NCI-H226 (cell line): ENCODE measurements at regions not wholly inside any gene's neighbourhood (a gene's known extent, or its start where the extent isn't known, plus 50 kb on each side); places are given as distances from the start of the nearest gene placed in this dataset.
"Not testable (repeated sequence)": the region's sequence is repeated elsewhere in the genome, so short reads cannot be mapped to it uniquely, and the experiment has no call there.

Experiments used
- DNase-seq: peaks from one replicate; pipeline ENCODE4 v3.0.0-alpha.2; 2015

DNA sequence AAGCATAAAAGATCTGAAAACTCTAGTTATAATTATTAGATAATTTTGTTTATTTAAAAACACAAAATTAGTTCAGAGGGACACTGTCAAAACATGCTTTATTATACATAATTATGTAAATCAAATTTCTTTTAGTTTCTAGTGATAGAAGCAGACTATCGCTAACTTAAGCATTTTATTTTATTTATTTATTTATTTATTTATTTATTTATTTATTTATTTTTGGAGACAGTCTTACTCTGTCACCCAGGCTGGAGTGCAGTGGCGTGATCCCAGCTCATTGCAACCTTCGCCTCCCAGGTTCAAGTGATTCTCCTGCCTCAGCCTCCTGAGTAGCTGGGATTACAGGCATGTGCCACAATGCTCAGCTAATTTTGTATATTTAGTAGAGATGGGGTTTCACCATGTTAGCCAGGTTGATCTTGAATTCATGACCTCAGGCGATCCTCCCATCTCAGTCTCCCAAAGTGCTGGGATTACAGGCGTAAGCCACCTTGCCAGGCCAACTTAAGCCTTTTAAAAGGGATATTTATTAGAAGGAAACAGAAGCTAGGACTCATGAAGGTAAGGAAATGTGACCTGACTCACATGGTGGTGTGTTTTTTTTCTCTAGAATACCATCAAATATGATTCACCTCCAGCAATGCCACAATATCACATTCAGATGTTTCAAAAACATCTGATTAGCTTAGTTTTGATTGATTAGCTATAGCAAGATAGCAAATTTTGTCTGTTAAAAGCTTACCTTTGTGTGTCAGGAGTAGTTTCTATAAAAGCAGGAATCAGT is 1357.4 kb upstream of the ADGRL4 start:
- DNase-seq: no peak

GRCh38 chr1:80359666-80360065 is 1353.1 kb upstream of the ADGRL4 start:
- DNase-seq: no peak

DNA sequence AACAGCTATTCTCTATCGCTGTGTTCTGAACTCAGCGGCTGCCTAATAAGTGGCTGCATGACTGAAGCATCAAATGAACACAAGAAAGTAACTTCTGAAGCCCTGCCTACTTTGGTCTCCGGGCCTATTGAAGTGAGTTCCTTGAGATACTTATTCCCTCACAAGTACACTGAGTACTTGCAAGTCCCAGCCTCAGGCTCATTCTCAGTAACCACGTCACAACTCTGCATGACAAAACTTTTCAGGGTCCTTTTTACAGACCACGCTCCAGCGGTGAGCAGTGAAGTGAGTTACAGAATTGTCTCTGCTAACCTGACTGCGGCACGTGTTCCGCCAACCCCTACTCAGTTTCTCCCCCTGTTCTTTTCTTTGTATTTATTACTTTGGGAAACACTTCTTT is 1342.7 kb upstream of the ADGRL4 start:
- no peak for DNase-seq

GRCh38 chr1:80341021-80341420 is 1334.5 kb upstream of the ADGRL4 start:
- DNase-seq: no peak

- DNase-seq: no peak
These were observed 1311.6 kb upstream of the ADGRL4 start for GRCh38 chr1:80318108-80318507.

DNA sequence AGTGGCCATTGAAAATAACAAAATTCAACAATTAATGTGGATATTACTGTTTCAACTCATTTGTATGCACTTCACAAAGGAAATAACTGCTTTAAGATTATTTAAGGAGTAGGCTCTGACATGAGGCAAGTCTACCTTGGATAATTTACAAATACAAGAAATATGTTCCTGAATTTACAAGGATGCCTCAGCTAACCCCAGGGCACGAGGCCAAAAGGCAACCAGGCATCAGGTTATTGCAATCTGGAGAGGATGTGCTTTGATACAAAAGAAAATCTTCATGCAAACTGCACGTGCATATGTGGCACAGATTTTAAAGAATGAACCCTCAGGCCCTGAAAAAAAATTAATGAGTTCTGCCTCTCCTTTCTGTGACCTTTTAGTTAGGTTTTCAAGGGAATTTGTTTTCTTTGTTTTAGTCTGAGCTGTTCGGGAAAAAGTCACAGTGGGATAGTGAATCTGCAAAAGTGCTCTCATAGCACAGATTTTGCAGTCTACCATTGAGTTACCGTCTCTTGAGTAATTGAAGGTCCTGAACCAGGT is 1304.2 kb upstream of the ADGRL4 start:
- no peak for DNase-seq

DNA sequence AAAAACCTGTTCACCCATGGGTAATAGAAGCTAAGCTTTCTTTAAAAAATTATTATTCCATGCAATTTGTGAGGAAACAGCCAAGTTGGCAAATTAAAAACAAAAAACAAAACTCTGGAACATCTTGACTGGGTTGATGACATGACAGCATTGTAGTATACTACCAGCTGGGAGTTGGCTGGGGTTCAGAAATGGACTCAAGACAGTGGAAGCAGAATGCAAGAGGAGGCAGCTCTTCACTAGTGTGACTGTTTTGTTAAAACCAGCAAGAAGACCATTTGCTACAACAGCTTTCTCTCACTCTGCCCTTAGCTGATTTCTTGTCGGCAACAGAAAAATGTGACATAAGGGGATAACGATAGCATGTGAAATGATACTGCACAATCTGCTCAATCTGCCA is 1298.9 kb upstream of the ADGRL4 start:
- no peak for DNase-seq

DNA sequence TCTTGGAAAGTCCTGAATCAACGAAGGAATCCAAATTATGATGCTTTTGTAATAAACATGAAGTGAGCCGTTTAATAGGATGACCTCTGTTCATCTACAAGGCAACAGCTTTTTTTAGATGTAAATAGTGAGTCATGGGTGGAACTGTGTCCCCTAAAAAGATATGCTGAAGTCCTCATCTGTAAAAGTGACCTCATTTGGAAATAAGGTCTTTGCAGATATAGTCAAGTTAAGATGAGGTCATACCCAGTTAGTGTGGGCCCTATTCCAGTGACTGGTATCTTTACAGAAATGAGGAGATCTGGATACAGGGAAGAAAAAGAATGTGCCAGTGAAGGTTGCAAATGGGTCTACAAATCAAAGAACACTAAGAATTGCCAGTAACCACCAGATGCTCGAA is 1287.3 kb upstream of the ADGRL4 start:
- no peak for DNase-seq

DNA sequence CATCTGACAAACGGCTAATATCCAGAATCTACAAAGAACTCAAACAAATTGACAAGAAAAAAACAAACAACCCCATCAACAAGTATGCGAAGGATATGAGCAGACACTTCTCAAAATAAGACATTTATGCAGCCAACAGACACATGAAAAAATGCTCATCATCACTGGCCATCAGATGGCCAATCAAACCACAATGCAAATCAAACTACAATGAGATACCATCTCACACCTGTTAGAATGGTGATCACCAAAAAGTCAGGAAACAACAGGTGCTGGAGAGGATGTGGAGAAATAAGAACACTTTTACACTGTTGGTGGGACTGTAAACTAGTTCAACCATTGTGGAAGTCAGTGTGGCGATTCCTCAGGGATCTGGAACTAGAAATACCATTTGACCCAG is 1282.2 kb upstream of the ADGRL4 start:
- not testable (repeated sequence) for DNase-seq

DNA sequence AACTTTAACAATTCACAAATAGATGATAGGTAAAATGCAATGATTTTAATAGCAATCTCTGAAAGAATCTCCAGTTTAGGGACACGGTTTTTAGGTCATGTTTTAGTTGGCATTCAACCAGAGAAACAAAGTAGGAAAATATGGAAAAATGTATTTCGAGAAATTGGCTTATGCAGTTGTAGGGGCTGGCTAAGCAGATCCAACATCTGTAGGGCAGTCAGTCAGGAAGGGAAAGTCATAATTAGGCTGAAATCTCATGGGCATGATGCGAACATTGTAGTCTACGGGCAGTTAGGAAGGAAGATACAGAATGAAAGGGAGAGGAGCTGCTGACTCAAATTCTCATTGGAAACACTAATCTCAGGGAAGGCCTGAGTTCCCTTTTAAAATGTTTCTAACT is 1276.0 kb upstream of the ADGRL4 start:
- no peak for DNase-seq

DNA sequence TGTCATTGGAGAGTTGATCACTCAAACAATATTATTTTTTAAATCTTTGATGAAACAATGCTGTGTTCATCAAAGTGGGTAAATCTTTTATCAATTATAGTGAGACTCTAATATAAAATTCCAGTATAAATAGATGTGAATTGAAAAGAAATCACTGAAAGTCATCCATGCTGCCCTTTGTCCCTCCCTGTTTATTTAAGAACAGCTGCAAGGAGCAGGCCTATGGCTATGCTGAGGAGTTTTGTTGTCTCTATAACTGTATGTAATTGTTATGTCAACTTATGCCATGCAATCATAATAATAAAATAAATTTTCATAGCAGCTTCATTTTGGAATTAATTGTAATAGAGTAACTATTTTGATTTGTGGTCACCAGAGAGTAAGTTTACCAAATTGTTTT is 1272.4 kb upstream of the ADGRL4 start:
- DNase-seq: no peak

DNA sequence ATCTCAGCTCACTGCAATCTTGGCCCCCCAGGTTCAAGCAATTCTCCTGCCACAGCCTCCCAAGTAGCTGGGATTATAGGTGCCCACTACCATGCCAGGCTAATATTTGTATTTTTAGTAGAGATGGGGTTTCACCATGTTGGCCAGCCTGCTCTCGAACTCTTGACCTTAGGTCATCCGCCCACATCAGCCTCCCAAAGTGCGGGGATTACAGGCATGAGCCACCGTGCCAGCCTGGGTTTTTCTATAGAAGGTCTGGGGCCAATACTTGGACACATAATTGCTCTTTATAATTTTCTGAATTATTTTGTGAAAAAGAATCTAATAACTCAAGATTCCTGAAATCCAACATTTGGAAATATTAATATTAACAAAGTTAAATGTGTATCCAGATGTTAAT is 1267.7 kb upstream of the ADGRL4 start:
- no peak for DNase-seq

DNA sequence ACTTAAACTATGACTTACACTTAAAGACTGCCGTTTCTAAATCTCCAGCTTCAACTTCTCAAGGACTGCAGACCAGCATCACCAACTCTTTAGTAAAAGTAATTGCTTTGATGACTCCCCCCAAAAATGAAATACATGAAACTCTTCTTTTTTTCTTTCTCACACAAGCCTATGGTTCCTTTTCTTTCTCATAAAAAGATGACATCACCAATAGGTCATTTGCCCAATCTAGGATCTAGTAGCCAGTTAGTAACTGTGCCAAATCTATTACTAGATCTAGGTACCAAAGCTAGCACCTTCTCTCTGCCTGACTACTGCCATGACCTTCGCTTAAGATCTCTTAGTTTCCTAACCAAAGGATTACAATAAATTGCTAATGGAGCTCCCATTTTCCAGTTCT is 1266.0 kb upstream of the ADGRL4 start:
- DNase-seq: no peak

DNA sequence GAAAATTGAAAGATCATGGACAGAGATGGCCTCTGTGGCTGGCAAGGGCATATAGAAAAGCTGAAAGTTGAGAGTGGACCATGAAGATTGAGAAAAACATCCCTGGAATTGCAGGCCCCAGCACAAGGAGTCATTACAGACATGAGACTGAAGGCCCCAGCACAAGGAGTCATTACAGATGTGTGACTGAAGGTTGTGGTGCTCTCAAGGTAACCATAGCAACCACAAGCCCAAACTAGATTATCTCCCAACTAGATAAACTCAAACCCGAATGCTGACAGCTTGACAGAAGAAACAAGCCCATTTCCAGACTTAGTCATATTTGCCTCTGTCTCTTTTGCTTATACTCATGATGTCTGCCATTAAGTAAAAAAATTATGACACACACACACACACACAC is 1252.1 kb upstream of the ADGRL4 start:
- DNase-seq: peak; percentile 38

- DNase-seq: no peak
These were observed 1245.1 kb upstream of the ADGRL4 start for GRCh38 chr1:80251591-80251990.

DNA sequence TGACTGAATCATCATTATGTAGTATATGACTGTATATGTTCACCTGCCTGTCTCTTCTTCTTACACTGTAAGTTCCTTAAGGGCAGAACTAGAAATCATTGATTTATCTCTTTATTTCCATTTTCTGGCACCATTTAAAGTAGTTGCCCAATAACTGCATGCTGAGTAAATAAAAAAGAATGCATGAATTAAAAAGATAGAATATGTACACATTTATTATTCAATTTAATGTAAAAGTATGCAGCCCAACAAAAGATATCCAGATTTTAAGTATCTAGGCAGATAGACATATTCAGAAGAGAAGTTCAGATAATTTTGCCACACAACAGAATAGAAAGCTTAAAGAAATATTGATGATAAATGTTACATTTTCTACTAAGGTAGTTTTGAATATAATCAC is 1244.6 kb upstream of the ADGRL4 start:
- DNase-seq: no peak

DNA sequence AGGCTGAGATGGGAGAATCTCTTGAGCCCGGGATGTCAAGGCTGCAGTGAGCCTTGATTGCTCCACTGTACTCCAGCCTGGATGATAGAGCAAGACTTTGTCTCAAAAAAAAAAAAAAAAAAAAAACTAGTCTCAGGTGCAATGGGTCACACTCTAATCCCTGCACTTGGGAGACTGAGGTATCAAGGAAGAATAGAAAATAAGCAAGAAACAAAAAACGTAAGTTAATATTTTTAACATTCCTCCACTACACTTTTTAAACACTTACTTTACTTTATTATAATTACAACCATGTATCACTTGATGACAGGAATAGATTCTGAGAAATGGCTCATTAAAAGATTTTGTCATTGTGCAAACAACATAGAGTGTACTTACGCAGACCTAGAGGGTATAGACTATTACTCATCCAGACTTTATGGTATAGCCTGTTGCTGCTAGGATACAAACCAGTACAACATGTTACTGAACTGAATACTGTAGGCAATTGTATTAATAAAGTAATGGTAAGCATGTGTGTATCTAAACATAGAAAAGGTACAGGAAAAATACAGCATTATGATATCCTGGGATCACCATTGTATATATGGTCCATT is 1244.1 kb upstream of the ADGRL4 start:
- no peak for DNase-seq

GRCh38 chr1:80249699-80250098 is 1243.2 kb upstream of the ADGRL4 start:
- no peak for DNase-seq

DNA sequence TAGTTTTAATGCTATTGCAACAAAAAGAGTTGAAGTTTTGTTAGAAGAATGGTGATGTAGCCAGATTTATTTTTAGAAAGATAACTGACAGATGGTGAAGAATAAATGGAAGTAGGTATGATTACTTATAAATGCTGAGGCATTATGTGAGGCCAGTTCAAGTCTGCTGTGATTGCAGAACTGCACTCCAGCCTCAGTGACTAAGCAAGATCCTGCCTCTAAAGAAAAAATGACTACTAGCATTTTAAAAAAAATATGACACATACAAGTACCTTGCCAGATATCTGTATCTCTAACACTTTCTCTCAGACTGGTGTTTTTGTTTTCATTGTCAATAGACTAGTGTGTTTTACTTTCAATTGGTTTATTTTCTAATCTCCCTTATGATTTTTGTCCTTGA is 1242.4 kb upstream of the ADGRL4 start:
- peak; percentile 51 for DNase-seq

DNA sequence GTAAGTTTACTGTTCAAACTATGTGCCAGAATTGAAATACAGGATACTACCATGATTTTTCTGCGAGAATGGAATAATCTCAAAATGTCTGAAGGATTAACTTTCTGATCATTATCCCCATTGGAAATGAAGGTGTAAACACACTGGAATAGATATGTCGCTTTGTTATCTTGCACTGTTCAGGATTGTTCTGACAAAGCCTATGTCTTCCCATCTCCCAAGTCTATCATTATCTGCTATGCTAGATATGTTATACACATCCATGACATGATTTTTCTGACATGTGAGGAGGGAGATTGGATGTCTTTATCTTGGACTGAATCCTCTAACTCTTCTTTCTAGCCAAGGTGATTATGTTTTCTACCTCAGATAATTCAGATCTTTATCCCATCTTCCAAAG is 1239.3 kb upstream of the ADGRL4 start:
- no peak for DNase-seq

DNA sequence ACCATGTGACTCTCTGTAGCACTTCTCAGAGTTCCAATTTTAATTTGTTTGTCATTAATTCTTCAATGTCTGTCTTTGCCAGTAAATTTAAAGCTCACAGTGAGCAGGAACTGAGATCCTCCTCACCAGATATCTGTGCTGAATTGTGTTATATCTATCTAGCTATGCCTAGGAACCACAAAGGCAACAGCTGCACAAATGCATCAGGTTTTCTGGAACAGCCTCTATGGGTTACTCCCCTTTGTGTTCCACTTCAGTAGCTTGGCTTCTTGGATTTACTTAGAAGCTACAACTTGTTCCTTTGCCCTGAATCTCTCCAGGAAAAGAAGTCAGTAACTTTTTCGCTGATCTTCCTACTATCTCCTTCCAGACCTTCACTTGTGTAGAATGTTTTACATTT is 1237.8 kb upstream of the ADGRL4 start:
- DNase-seq: no peak

GRCh38 chr1:80241566-80241965 is 1235.0 kb upstream of the ADGRL4 start:
- DNase-seq: no peak

DNA sequence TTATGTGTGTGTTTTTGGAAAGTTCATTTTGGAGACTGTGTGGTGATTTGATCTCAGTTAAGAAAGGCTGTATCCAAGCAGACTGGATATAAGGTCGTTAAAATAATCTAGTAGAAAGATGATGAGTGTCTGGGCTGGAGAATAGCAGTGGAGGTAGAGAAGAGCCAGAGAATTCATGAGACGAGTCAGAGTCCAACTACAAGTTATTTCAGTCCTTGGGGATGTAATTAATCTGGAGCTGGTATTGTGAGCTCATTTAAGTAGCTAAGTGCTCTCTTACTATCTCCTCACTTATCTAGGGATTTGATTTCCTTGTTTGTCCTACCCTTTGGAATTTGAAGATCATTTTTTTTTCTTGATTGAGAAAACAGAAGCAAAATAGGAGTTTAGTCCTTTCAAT is 1219.0 kb upstream of the ADGRL4 start:
- no peak for DNase-seq

DNA sequence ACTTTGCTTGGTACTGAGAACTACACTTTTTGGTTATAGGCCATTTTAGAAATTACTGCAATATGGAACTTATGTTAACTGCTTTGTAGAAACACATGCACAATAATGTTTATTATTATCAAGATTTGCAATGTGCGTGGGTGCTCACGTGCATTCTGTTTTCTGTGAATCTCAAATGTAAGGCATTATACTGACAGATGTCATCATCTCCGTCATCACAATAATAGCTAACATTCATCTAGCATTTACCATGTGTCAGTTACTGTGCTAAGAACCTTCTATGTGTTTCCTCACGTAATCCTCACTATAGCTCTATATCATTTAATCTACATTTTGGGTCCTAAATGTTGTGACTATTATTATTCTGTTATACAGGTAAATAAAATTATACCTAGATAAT is 1214.8 kb upstream of the ADGRL4 start:
- no peak for DNase-seq

- DNase-seq: peak; percentile 38
These were observed 1211.6 kb upstream of the ADGRL4 start for GRCh38 chr1:80218112-80218511.
